ENCODE measurements at regions not wholly inside any gene's neighbourhood (a gene's known extent, or its start where the extent isn't known, plus 50 kb on each side); places are given as distances from the start of the nearest gene placed in this dataset.

DNA sequence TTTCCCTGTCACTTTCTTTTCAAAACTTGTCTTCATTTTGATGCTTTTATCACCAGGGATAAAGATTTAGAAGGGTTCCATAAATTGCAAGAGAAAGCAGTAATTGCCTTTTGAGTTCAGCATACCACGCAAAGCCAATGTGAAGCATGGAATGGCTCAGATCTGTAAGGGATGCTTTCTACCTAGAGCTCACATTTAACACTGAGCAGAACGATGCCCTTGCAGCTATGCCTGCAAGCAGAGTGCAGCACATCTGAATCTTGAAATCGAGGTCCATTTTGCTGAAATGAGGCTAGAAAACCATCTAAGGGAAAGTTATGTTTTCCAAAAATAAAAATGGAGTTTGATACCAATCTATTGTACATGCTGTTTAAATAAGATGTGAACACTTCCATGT is 171.2 kb upstream of the CELF2 start:
- H3K4me3 ChIP-seq = no peak overlapping the region
- H3K9me3 ChIP-seq = no peaks in the 10 kb centered on the region
- intact Hi-C loops (cut with DNase I) = no loop called here
- FAIRE-seq (no peak), ATAC-seq (no peak), DNase-seq (no peak)
- no peaks in the 10 kb centered on the region for H3K36me3 ChIP-seq
- no peaks in the 10 kb centered on the region for H3K4me1 ChIP-seq
- H3K27ac ChIP-seq = no peak overlapping the region
- peaks cover 0 to 2% (median 0%) of the 10 kb centered on the region in 4 donors for H3K27me3 ChIP-seq
- TF ChIP-seq, protein P1, sequence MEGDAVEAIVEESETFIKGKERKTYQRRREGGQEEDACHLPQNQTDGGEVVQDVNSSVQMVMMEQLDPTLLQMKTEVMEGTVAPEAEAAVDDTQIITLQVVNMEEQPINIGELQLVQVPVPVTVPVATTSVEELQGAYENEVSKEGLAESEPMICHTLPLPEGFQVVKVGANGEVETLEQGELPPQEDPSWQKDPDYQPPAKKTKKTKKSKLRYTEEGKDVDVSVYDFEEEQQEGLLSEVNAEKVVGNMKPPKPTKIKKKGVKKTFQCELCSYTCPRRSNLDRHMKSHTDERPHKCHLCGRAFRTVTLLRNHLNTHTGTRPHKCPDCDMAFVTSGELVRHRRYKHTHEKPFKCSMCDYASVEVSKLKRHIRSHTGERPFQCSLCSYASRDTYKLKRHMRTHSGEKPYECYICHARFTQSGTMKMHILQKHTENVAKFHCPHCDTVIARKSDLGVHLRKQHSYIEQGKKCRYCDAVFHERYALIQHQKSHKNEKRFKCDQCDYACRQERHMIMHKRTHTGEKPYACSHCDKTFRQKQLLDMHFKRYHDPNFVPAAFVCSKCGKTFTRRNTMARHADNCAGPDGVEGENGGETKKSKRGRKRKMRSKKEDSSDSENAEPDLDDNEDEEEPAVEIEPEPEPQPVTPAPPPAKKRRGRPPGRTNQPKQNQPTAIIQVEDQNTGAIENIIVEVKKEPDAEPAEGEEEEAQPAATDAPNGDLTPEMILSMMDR (IDR thresholded peaks at IDR 0.05) = no peak
- WGBS, 2 donors = 48 to 58% methylated on average over 3 of the region's 3 CpGs

DNA sequence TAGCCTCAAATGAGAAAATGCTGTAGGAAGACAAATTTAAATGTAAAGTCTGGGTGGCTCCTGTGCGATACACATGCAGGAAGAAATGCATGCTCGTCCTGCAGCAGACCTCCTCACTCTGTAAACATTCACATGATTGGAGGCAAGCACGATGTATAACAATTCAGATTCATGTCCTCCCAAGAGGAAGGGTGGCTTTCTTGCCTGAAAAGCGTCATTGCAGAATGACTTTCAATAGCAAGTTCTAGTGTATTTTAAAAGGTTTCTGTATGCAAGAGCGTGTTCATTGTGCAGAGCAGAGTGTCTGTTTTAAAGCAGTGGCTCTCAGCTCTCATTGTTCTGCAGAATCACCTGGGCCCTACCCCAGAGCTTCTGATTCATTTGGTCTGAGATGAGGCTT is 170.3 kb upstream of the CELF2 start:
- H3K4me3 ChIP-seq = no peak overlapping the region
- H3K36me3 ChIP-seq = no peaks in the 10 kb centered on the region
- DNase-seq = no peak
- no peaks in the 10 kb centered on the region for H3K9me3 ChIP-seq
- WGBS, 2 donors = 36 to 38% methylated on average over 5 of the region's 5 CpGs
- FAIRE-seq = no peak
- no peak overlapping the region for H3K27ac ChIP-seq
- intact Hi-C loops (cut with DNase I) = no loop called here
- TF ChIP-seq, protein P1 (IDR thresholded peaks at IDR 0.05) = no peak
- H3K4me1 ChIP-seq = no peaks in the 10 kb centered on the region
- H3K27me3 ChIP-seq = peaks cover 0 to 8% (median 0%) of the 10 kb centered on the region in 4 donors
- ATAC-seq = no peak

DNA sequence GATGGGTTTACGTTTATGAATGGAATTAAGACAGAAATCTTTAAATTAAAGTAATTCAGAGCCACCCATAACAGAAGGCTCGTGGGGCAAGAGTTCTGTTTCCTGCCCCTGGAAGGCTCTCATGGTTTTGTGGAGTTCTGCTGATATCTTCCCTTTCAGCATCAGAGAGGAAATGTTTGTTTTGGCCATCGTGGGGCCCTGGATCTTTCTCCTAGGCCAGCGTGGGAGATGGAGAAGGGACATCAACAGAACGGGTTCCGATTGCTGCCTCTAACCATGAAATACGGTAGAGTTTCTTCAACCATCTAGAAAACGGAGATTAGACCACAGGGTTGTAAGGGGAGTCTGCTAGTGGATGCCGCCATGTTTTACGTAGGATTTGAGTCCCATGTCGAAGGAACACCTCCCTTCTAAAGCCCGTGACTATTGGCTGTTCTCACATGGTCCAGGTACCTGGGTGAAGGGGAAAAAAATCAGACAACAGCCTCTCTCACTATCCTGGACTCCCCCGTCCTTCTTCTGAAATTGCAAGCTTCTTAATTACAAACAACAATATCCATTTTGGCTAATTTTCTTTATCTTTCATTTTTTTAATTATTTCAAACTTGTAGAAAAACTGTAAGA is 169.1 kb upstream of the CELF2 start:
- H3K27me3 ChIP-seq = peaks cover 0 to 8% (median 0%) of the 10 kb centered on the region in 4 donors
- H3K4me1 ChIP-seq = no peaks in the 10 kb centered on the region
- TF ChIP-seq, protein P1 (IDR thresholded peaks at IDR 0.05) = no peak
- 59 to 72% methylated on average over 13 of the region's 13 CpGs for WGBS, 2 donors
- H3K36me3 ChIP-seq = no peaks in the 10 kb centered on the region
- no peak overlapping the region for H3K27ac ChIP-seq
- no peak for ATAC-seq
- intact Hi-C loops (cut with DNase I) = no loop called here
- no peak for FAIRE-seq
- no peak for DNase-seq
- no peaks in the 10 kb centered on the region for H3K9me3 ChIP-seq
- H3K4me3 ChIP-seq = no peak overlapping the region

DNA sequence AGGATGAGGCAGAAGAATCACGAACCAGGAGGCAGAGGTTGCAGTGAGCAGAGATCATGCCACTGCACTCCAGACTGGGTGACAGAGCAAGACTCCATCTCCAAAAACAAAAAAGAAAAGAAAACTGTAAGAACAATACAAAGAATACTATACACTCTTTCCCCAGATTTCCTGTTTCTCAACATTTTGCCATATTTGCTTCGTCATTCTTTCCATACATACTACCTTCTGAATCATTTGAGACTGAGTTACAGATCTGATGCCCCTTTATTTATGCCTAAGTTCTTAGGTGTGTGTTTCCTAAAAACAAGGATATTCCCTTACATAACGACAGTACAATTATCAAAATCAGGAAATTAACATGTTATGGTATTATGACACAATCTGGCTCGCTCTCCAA is 168.4 kb upstream of the CELF2 start:
- peaks cover 0 to 8% (median 0%) of the 10 kb centered on the region in 4 donors for H3K27me3 ChIP-seq
- intact Hi-C loops (cut with DNase I) = no loop called here
- no peaks in the 10 kb centered on the region for H3K36me3 ChIP-seq
- H3K27ac ChIP-seq = no peak overlapping the region
- no peak overlapping the region for H3K4me3 ChIP-seq
- no peak for FAIRE-seq
- no peak for DNase-seq
- H3K4me1 ChIP-seq = no peaks in the 10 kb centered on the region
- no peak for ATAC-seq
- TF ChIP-seq, protein P1 (IDR thresholded peaks at IDR 0.05) = no peak
- 49 to 71% methylated on average over 4 of the region's 4 CpGs for WGBS, 2 donors
- no peaks in the 10 kb centered on the region for H3K9me3 ChIP-seq

DNA sequence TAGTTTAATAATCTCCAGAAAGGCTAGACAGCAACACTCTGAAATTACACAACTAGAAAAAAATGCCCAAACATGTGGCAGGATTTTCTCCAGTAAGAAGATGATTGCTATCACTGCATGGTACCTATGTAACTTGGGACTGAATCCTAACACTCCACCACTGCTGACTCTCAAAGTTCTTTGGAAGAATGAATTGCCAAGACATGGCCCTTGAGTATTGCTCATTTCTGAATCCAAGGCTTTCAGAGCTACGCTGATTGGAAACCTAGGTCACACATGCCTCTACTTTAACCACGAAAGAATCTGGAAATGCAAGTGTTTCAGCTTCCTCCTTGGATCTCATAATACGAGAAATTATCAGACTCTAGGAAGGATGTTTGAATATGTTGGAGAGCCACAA is 167.5 kb upstream of the CELF2 start:
- no peaks in the 10 kb centered on the region for H3K4me1 ChIP-seq
- H3K27ac ChIP-seq = no peak overlapping the region
- peaks cover 0 to 8% (median 0%) of the 10 kb centered on the region in 4 donors for H3K27me3 ChIP-seq
- TF ChIP-seq, protein P1 (IDR thresholded peaks at IDR 0.05) = no peak
- intact Hi-C loops (cut with DNase I) = no loop called here
- H3K9me3 ChIP-seq = no peaks in the 10 kb centered on the region
- no peaks in the 10 kb centered on the region for H3K36me3 ChIP-seq
- no peak for DNase-seq
- ATAC-seq = peak in 1 of 4 donors; percentile 38
- WGBS, 2 donors = 51 to 63% methylated on average over 3 of the region's 3 CpGs
- no peak overlapping the region for H3K4me3 ChIP-seq
- FAIRE-seq = no peak
